Hematopoietic multipotent progenitor cell treated with erythropoietin and hydrocortisone succinate and interleukin-3 and kit ligand, for 15 days (in vitro differentiated cells): ENCODE measurements at regions not wholly inside any gene's neighbourhood (a gene's known extent, or its start where the extent isn't known, plus 50 kb on each side); places are given as distances from the start of the nearest gene placed in this dataset.

Experiments
- DNase-seq: peaks from one replicate; pipeline ENCODE4 v3.0.0-alpha.2; 2015; ENCODE audit warnings: low spot score

GRCh38 chr6:139597771-139598755 lies 223.6 kb upstream of the CITED2 start:
- no peak for DNase-seq

- no peak for DNase-seq
Measured at GRCh38 chr6:139597087-139597763, 222.8 kb upstream of the CITED2 start.

- no peak for DNase-seq
Measured at GRCh38 chr6:139595183-139595582, 220.7 kb upstream of the CITED2 start.

GRCh38 chr6:139594333-139594965 lies 220.0 kb upstream of the CITED2 start:
- no peak for DNase-seq

- DNase-seq, result no peak
Measured at GRCh38 chr6:139593081-139593480, 218.6 kb upstream of the CITED2 start.

- DNase-seq, result no peak
Measured at GRCh38 chr6:139592011-139592410, 217.6 kb upstream of the CITED2 start.

- no peak for DNase-seq
Measured at GRCh38 chr6:139591075-139591865, 216.8 kb upstream of the CITED2 start.

- DNase-seq, result no peak
Measured at GRCh38 chr6:139590206-139590605, 215.8 kb upstream of the CITED2 start.

GRCh38 chr6:139588734-139589593 lies 214.5 kb upstream of the CITED2 start:
- DNase-seq, result no peak

- no peak for DNase-seq
Measured at GRCh38 chr6:139588076-139588639, 213.7 kb upstream of the CITED2 start.

GRCh38 chr6:139587469-139587868 lies 213.0 kb upstream of the CITED2 start:
- DNase-seq, result no peak

GRCh38 chr6:139586273-139586672 lies 211.8 kb upstream of the CITED2 start:
- DNase-seq, result no peak

- no peak for DNase-seq
Measured at GRCh38 chr6:139584599-139584998, 210.2 kb upstream of the CITED2 start.

GRCh38 chr6:139583420-139583819 lies 209.0 kb upstream of the CITED2 start:
- no peak for DNase-seq

GRCh38 chr6:139582956-139583355 lies 208.5 kb upstream of the CITED2 start:
- DNase-seq, result no peak

- no peak for DNase-seq
Measured at GRCh38 chr6:139581485-139581865, 207.0 kb upstream of the CITED2 start.

GRCh38 chr6:139580592-139581484 lies 206.4 kb upstream of the CITED2 start:
- DNase-seq, result no peak

GRCh38 chr6:139577763-139578604 lies 203.5 kb upstream of the CITED2 start:
- DNase-seq, result no peak
